GM19372 (cell line): ENCODE measurements at regions not wholly inside any gene's neighbourhood (a gene's known extent, or its start where the extent isn't known, plus 50 kb on each side); places are given as distances from the start of the nearest gene placed in this dataset.

Experiments used
- ATAC-seq: cut with Tn5 transposase; IDR thresholded peaks from one replicate; pipeline ENCODE4 v1.9.1; 2021; ENCODE audit warnings: mild to moderate bottlenecking, low read depth, moderate library complexity; ENCODE audit not compliant: unreplicated experiment

DNA sequence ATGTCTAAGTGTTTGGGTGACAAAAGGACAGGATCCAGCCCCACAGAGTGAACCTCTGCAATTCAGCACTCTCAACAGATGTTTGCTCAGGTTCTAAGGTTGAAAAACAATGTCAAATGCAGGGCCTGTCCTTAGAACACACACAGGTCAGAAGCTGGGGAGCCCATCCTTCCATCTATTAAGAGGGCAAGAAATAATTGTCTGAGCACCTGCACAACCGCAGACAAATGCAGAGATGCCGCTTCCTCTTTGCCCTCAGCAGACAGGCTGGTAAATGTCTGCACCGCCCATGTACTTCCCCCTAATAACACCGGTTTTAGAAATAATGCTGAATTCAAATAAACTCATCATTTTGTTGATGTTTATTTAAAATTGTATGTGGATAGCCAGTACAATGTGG, 414.5 kb upstream of the ADAMTS16 start:
- ATAC-seq = no peak

- ATAC-seq = no peak
Observed at GRCh38 chr5:4730279-4730678, 409.9 kb upstream of the ADAMTS16 start.

DNA sequence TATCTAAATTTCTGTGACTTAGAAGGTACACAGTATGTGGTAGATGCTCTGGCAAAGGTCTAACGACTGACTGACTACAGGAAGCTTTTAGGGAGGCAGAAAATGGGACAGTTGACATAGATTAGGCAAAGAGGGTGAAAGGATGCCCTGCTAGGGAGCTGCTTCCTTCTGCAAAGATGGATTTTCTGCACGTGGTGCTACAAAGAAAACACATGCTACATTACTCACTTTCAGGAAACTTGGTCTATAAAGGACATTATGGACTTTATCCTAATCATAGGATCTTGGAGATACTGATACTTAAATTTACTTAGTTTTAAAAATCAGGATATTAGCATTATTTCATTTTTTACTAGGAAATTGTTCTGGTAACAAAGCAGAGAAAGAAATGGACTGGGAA, 405.8 kb upstream of the ADAMTS16 start:
- no peak for ATAC-seq

- ATAC-seq = no peak
Observed at GRCh38 chr5:4735261-4735660, 404.9 kb upstream of the ADAMTS16 start.

DNA sequence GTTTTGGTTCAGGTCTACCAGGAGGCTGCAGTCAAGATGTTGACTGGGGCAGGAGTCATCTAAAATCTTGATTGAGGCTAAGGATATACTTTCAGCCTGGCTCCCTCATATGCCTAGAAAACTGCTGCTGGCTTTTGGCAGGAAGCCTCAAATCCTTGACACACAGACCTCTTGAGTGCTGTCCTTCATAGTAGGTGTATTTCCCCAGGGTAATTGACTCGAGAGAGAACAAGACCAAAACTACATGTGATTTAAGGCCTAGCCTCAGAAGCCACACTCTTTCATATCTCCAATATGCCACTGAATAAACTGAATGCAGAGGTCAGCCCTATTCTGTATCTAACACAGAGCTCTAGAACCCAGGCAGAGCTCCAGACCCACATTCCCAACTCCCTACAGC, 402.3 kb upstream of the ADAMTS16 start:
- no peak for ATAC-seq

- ATAC-seq = no peak
Observed at GRCh38 chr5:4738298-4738697, 401.8 kb upstream of the ADAMTS16 start.

DNA sequence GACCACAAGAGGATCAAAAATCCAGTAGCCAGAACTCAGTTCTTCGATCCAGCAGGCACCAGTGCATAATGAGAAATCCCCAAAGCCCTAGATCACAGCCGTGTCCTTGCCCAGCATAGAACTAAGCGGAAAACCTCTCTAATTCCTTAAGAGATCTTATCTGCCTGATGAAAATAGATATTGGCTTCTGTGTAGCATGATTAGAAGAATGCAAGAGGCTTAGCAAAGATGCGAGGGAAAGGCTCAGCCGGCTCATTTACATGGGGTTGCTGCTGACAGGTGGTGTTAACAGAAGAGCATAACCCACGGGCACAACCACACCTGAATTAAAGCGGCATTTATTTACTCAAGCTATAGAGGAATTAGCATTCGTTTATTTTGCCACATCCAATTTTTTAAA, 400.0 kb upstream of the ADAMTS16 start:
- ATAC-seq = no peak

- ATAC-seq = no peak
Observed at GRCh38 chr5:4758550-4758949, 381.6 kb upstream of the ADAMTS16 start.

GRCh38 chr5:4758996-4759395, 381.1 kb upstream of the ADAMTS16 start:
- no peak for ATAC-seq

DNA sequence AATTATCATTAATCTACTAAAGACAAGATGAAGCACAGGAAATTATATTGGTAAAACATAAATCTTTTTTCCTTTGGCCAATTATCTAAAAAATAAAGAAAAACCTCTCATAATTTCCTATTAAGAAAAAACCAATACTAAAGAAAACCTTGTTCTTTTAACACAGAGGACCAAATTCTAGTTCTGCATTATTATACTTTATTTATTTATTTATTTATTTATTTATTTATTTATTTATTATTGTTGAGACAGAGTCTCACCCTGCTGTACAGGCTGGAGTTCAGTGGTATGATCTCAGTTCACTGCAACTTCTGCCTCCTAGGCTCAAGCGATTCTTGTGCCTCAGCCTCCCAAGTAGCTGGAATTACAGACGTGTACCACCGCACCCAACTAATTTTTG, 377.8 kb upstream of the ADAMTS16 start:
- no peak for ATAC-seq

GRCh38 chr5:4765411-4765810, 374.7 kb upstream of the ADAMTS16 start:
- ATAC-seq = no peak

- no peak for ATAC-seq
Observed at GRCh38 chr5:4766101-4766500, 374.0 kb upstream of the ADAMTS16 start.

GRCh38 chr5:4772591-4772990, 367.5 kb upstream of the ADAMTS16 start:
- no peak for ATAC-seq

- no peak for ATAC-seq
Observed at GRCh38 chr5:4773827-4774317, 366.3 kb upstream of the ADAMTS16 start.

- no peak for ATAC-seq
Observed at GRCh38 chr5:4777435-4777834, 362.7 kb upstream of the ADAMTS16 start.

GRCh38 chr5:4780633-4781032, 359.5 kb upstream of the ADAMTS16 start:
- ATAC-seq = no peak

- no peak for ATAC-seq
Observed at GRCh38 chr5:4781299-4781698, 358.8 kb upstream of the ADAMTS16 start.

DNA sequence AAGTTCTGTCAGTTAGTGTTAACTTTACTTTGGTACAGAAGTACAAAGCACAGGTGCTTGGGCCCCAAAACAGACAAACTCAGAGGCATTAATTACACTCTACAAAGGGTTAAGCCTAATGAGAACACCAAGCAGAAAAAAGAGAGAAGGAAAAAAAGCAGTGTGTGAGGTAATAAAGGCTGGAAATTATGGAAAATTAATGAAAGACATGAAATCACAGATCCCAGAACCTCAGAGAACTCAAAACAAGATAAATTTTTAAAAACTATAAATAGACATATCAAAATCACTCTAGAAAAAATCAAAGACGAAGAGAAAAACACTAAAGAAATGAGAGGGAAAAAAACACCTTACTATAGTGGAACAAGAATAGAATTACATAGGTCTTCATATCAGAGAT, 354.2 kb upstream of the ADAMTS16 start:
- ATAC-seq = no peak

- ATAC-seq = no peak
Observed at GRCh38 chr5:4797445-4797844, 342.7 kb upstream of the ADAMTS16 start.

- no peak for ATAC-seq
Observed at GRCh38 chr5:4802044-4802443, 338.1 kb upstream of the ADAMTS16 start.

- ATAC-seq = no peak
Observed at GRCh38 chr5:4804691-4805360, 335.3 kb upstream of the ADAMTS16 start.

- no peak for ATAC-seq
Observed at GRCh38 chr5:4815002-4815401, 325.1 kb upstream of the ADAMTS16 start.

GRCh38 chr5:4817767-4818166, 322.4 kb upstream of the ADAMTS16 start:
- ATAC-seq = no peak
